ENCODE measurements at regions not wholly inside any gene's neighbourhood (a gene's known extent, or its start where the extent isn't known, plus 50 kb on each side); places are given as distances from the start of the nearest gene placed in this dataset.

GRCh38 chr11:64490562-64491216 is 65.1 kb upstream of the SLC22A11 start:
- TF ChIP-seq EZH2 (IDR thresholded peaks at IDR 0.05; ENCODE audit: insufficient read depth, poor library complexity, severe bottlenecking): no peak
- no peak for TF ChIP-seq EZH2phosphoT487 (IDR thresholded peaks at IDR 0.05; ENCODE audit: insufficient read depth, low read depth)
